Body of pancreas (tissue), 4 donors: ENCODE measurements at regions not wholly inside any gene's neighbourhood (a gene's known extent, or its start where the extent isn't known, plus 50 kb on each side); places are given as distances from the start of the nearest gene placed in this dataset.
"Not testable (repeated sequence)": the region's sequence is repeated elsewhere in the genome, so short reads cannot be mapped to it uniquely, and the experiment has no call there.

Experiments used
- CTCF ChIP-seq, 7 experiments: fragments of 450-650 bp in 4 of 7; fragments of 200-600 bp in 3 of 7; sonication (generic) in 3 of 7; IDR thresholded peaks; one replicate each; pipeline ENCODE4 v1.5.1; 2016 to 2019; ENCODE audit warnings: antibody characterized with exemption in 7 of 7
- POLR2A ChIP-seq, 3 donors: fragments of 450-650 bp; IDR thresholded peaks; one replicate each; pipeline ENCODE4 v1.6.1; 2016; ENCODE audit warnings: antibody characterized with exemption in 3 of 3, mild to moderate bottlenecking in 2 of 3

- TF ChIP-seq CTCF, POLR2A (IDR thresholded peaks at IDR 0.05): not testable (repeated sequence)
Measured at GRCh38 chr13:43956975-43957374, 77.3 kb downstream of the LACC1 start.
